HL-60 (cell line): ENCODE measurements at regions not wholly inside any gene's neighbourhood (a gene's known extent, or its start where the extent isn't known, plus 50 kb on each side); places are given as distances from the start of the nearest gene placed in this dataset.

ENCODE experiments used
- CTCF ChIP-seq: IDR thresholded peaks from one replicate; pipeline ENCODE4 v1.5.1; 2011; ENCODE audit warnings: low read length, control low read depth, inconsistent platforms; ENCODE audit not compliant: insufficient read depth
- POLR2AphosphoS5 ChIP-seq: IDR thresholded peaks from 2 replicates; pipeline ENCODE4 v1.6.1; 2012; ENCODE audit warnings: low read depth
- REST ChIP-seq: IDR thresholded peaks from 2 replicates; pipeline ENCODE4 v1.6.1; 2012; ENCODE audit warnings: low read depth; ENCODE audit not compliant: insufficient replicate concordance
- SPI1 ChIP-seq: IDR thresholded peaks from 2 replicates; pipeline ENCODE4 v1.6.1; 2012; ENCODE audit warnings: low read depth, mild to moderate bottlenecking, borderline replicate concordance

DNA sequence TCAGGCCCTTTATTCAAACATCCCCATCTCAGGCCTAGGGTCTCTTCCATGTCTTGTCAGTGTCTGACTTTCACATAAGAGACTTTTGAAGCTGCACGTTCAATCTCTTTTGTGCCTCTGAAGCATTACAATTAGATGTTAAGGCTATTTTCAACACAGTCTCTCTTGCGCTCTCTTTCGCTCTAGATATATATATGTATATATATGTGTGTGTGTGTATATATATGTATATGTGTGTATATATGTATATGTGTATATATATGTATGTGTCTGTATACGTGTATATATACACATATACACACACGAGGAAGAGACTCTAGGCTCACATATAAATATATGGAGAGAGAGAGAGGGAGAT lies 162.5 kb upstream of the RNPC3 start:
- no peak for TF ChIP-seq CTCF
- TF ChIP-seq SPI1 = no peak
- no peak for TF ChIP-seq POLR2AphosphoS5
- no peak for TF ChIP-seq REST
